ENCODE measurements at regions not wholly inside any gene's neighbourhood (a gene's known extent, or its start where the extent isn't known, plus 50 kb on each side); places are given as distances from the start of the nearest gene placed in this dataset.

DNA sequence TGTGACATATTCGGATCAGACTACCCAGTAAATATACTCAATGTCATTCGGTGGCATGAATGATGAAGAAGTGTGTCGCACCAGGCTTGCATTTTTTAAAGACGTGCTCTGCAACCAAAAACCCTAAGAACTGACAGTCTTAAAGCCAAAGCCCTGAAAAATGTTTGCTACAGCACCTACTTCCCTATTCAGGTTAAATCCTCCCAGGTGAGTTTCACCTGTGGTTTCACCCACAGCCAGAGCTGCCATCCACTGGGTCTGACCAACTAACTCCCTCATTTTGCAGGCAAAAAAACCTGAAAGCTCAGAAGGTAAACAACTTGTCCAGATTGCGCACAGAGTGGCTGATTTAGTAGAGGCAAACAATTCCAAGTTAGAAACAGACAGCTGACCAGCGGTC lies 222.3 kb upstream of the MGAT5 start:
- TF ChIP-seq, protein P1, sequence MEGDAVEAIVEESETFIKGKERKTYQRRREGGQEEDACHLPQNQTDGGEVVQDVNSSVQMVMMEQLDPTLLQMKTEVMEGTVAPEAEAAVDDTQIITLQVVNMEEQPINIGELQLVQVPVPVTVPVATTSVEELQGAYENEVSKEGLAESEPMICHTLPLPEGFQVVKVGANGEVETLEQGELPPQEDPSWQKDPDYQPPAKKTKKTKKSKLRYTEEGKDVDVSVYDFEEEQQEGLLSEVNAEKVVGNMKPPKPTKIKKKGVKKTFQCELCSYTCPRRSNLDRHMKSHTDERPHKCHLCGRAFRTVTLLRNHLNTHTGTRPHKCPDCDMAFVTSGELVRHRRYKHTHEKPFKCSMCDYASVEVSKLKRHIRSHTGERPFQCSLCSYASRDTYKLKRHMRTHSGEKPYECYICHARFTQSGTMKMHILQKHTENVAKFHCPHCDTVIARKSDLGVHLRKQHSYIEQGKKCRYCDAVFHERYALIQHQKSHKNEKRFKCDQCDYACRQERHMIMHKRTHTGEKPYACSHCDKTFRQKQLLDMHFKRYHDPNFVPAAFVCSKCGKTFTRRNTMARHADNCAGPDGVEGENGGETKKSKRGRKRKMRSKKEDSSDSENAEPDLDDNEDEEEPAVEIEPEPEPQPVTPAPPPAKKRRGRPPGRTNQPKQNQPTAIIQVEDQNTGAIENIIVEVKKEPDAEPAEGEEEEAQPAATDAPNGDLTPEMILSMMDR (conservative IDR thresholded peaks at IDR 0.05; ENCODE audit: low read depth in 2 of 2): no peak
- TF ChIP-seq EZH2 (IDR thresholded peaks at IDR 0.05; ENCODE audit: low read depth, unreplicated experiment) (no peak), POLR2AphosphoS5 (IDR thresholded peaks at IDR 0.05; ENCODE audit: low read depth) (no peak), STAT1 (IDR thresholded peaks at IDR 0.05; ENCODE audit: unreplicated experiment) (no peak), EZH2phosphoT487 (IDR thresholded peaks at IDR 0.05; ENCODE audit: unreplicated experiment) (no peak)

Data from GM23338 (cell line).